ENCODE measurements at regions not wholly inside any gene's neighbourhood (a gene's known extent, or its start where the extent isn't known, plus 50 kb on each side); places are given as distances from the start of the nearest gene placed in this dataset.
"Not testable (repeated sequence)": the region's sequence is repeated elsewhere in the genome, so short reads cannot be mapped to it uniquely, and the experiment has no call there.

GRCh38 chr5:7157083-7157482 lies 238.9 kb upstream of the ADCY2 start:
- ChIA-PET POLR2A (ENCODE audit: partially characterized antibody) (no interaction called here), CTCF (ENCODE audit: partially characterized antibody) (no interaction called here)
- no peaks in the 10 kb centered on the region for H3K36me3 ChIP-seq (ENCODE audit: insufficient read depth, low read length)
- no peak overlapping the region for H3K27ac Mint-ChIP-seq
- no peak overlapping the region for H3K27ac ChIP-seq (ENCODE audit: low read depth, low read length)
- no peak for DNase-seq
- H3K9me3 ChIP-seq (ENCODE audit: control insufficient read depth in 1 of 2, low read length in 2 of 2) = peaks cover 0 to 3% of the 10 kb centered on the region in 2 donors
- no peaks in the 10 kb centered on the region for H3K27me3 ChIP-seq (ENCODE audit: insufficient read depth, low read length)
- H3K4me3 Mint-ChIP-seq = no peak overlapping the region
- H3K36me3 Mint-ChIP-seq = peaks cover 0 to 3% of the 10 kb centered on the region in 2 donors
- no peaks in the 10 kb centered on the region for H3K4me1 Mint-ChIP-seq
- H3K4me1 ChIP-seq (ENCODE audit: insufficient read depth, low read length) = no peaks in the 10 kb centered on the region
- no peaks in the 10 kb centered on the region for H3K27me3 Mint-ChIP-seq
- intact Hi-C loops (cut with micrococcal nuclease) = no loop called here
- no peak overlapping the region for H3K4me3 ChIP-seq (ENCODE audit: low read length in 2 of 2)
- H3K9me3 Mint-ChIP-seq = peaks cover 0 to 58% (median 43%) of the 10 kb centered on the region in 8 donors

GRCh38 chr5:7169240-7169878 lies 226.6 kb upstream of the ADCY2 start:
- Histone ChIP-seq H3K27ac (ENCODE audit: low read depth, low read length) (no peak overlapping the region), H3K4me1 (ENCODE audit: insufficient read depth, low read length) (no peaks in the 10 kb centered on the region), H3K9me3 (ENCODE audit: control insufficient read depth in 1 of 2, low read length in 2 of 2) (no peaks in the 10 kb centered on the region), H3K27me3 (ENCODE audit: insufficient read depth, low read length) (no peaks in the 10 kb centered on the region), H3K4me3 (ENCODE audit: low read length in 2 of 2) (no peak overlapping the region), H3K36me3 (ENCODE audit: insufficient read depth, low read length) (no peaks in the 10 kb centered on the region)
- DNase-seq = no peak
- no peaks in the 10 kb centered on the region for H3K4me1 Mint-ChIP-seq
- peaks cover 0 to 8% (median 2%) of the 10 kb centered on the region in 8 donors for H3K9me3 Mint-ChIP-seq
- no peaks in the 10 kb centered on the region for H3K27me3 Mint-ChIP-seq
- H3K27ac Mint-ChIP-seq = no peak overlapping the region
- no peaks in the 10 kb centered on the region for H3K36me3 Mint-ChIP-seq
- no peak overlapping the region for H3K4me3 Mint-ChIP-seq
- intact Hi-C loops (cut with micrococcal nuclease) = no loop called here
- ChIA-PET POLR2A (ENCODE audit: partially characterized antibody) (interaction anchor here (0.6 kb wide), 1 partner anchor 676 kb away, joined by 3 read pairs; no protein-coding TSS in a partner anchor), CTCF (ENCODE audit: partially characterized antibody) (no interaction called here)

- H3K4me1 ChIP-seq (ENCODE audit: insufficient read depth, low read length); H3K27me3 Mint-ChIP-seq; H3K9me3 Mint-ChIP-seq; H3K9me3 ChIP-seq (ENCODE audit: control insufficient read depth in 1 of 2, low read length in 2 of 2); H3K27ac Mint-ChIP-seq; DNase-seq; H3K36me3 Mint-ChIP-seq; H3K4me3 ChIP-seq (ENCODE audit: low read length in 2 of 2); intact Hi-C loops (cut with micrococcal nuclease); H3K36me3 ChIP-seq (ENCODE audit: insufficient read depth, low read length); POLR2A ChIA-PET (ENCODE audit: partially characterized antibody); CTCF ChIA-PET (ENCODE audit: partially characterized antibody); H3K27me3 ChIP-seq (ENCODE audit: insufficient read depth, low read length); H3K4me1 Mint-ChIP-seq; H3K27ac ChIP-seq (ENCODE audit: low read depth, low read length): not testable (repeated sequence)
- H3K4me3 Mint-ChIP-seq = peak overlapping the region in 1 of 8 donors; percentile 29
These were observed 225.2 kb upstream of the ADCY2 start for GRCh38 chr5:7170785-7171184.

GRCh38 chr5:7179364-7179763 lies 216.6 kb upstream of the ADCY2 start:
- H3K9me3 ChIP-seq (ENCODE audit: control insufficient read depth in 1 of 2, low read length in 2 of 2) = no peaks in the 10 kb centered on the region
- Mint-ChIP-seq H3K4me1 (no peaks in the 10 kb centered on the region), H3K27ac (no peak overlapping the region), H3K9me3 (peaks cover 0 to 2% (median 0%) of the 10 kb centered on the region in 8 donors), H3K27me3 (no peaks in the 10 kb centered on the region), H3K4me3 (no peak overlapping the region), H3K36me3 (no peaks in the 10 kb centered on the region)
- ChIA-PET POLR2A (ENCODE audit: partially characterized antibody) (no interaction called here), CTCF (ENCODE audit: partially characterized antibody) (no interaction called here)
- no peaks in the 10 kb centered on the region for H3K27me3 ChIP-seq (ENCODE audit: insufficient read depth, low read length)
- intact Hi-C loops (cut with micrococcal nuclease) = no loop called here
- H3K36me3 ChIP-seq (ENCODE audit: insufficient read depth, low read length) = no peaks in the 10 kb centered on the region
- no peaks in the 10 kb centered on the region for H3K4me1 ChIP-seq (ENCODE audit: insufficient read depth, low read length)
- H3K4me3 ChIP-seq (ENCODE audit: low read length in 2 of 2) = no peak overlapping the region
- H3K27ac ChIP-seq (ENCODE audit: low read depth, low read length) = no peak overlapping the region
- no peak for DNase-seq

- ChIA-PET CTCF (ENCODE audit: partially characterized antibody) (no interaction called here), POLR2A (ENCODE audit: partially characterized antibody) (no interaction called here)
- Histone ChIP-seq H3K9me3 (ENCODE audit: control insufficient read depth in 1 of 2, low read length in 2 of 2) (no peaks in the 10 kb centered on the region), H3K27me3 (ENCODE audit: insufficient read depth, low read length) (no peaks in the 10 kb centered on the region), H3K4me1 (ENCODE audit: insufficient read depth, low read length) (no peaks in the 10 kb centered on the region), H3K4me3 (ENCODE audit: low read length in 2 of 2) (no peak overlapping the region), H3K27ac (ENCODE audit: low read depth, low read length) (no peak overlapping the region), H3K36me3 (ENCODE audit: insufficient read depth, low read length) (no peaks in the 10 kb centered on the region)
- no peaks in the 10 kb centered on the region for H3K36me3 Mint-ChIP-seq
- no peak for DNase-seq
- peaks cover 0 to 3% (median 0%) of the 10 kb centered on the region in 8 donors for H3K9me3 Mint-ChIP-seq
- H3K27me3 Mint-ChIP-seq = no peaks in the 10 kb centered on the region
- intact Hi-C loops (cut with micrococcal nuclease) = no loop called here
- H3K27ac Mint-ChIP-seq = no peak overlapping the region
- no peaks in the 10 kb centered on the region for H3K4me1 Mint-ChIP-seq
- no peak overlapping the region for H3K4me3 Mint-ChIP-seq
These were observed 214.1 kb upstream of the ADCY2 start for GRCh38 chr5:7181841-7182240.

GRCh38 chr5:7185742-7186141 lies 210.2 kb upstream of the ADCY2 start:
- Histone ChIP-seq H3K36me3 (ENCODE audit: insufficient read depth, low read length) (no peaks in the 10 kb centered on the region), H3K27ac (ENCODE audit: low read depth, low read length) (no peak overlapping the region), H3K4me3 (ENCODE audit: low read length in 2 of 2) (no peak overlapping the region), H3K9me3 (ENCODE audit: control insufficient read depth in 1 of 2, low read length in 2 of 2) (no peaks in the 10 kb centered on the region), H3K4me1 (ENCODE audit: insufficient read depth, low read length) (no peaks in the 10 kb centered on the region), H3K27me3 (ENCODE audit: insufficient read depth, low read length) (no peaks in the 10 kb centered on the region)
- Mint-ChIP-seq H3K27me3 (no peaks in the 10 kb centered on the region), H3K9me3 (peaks cover 0 to 3% (median 0%) of the 10 kb centered on the region in 8 donors), H3K27ac (no peak overlapping the region), H3K4me1 (no peaks in the 10 kb centered on the region), H3K36me3 (no peaks in the 10 kb centered on the region), H3K4me3 (no peak overlapping the region)
- ChIA-PET POLR2A (ENCODE audit: partially characterized antibody) (no interaction called here), CTCF (ENCODE audit: partially characterized antibody) (no interaction called here)
- intact Hi-C loops (cut with micrococcal nuclease) = no loop called here
- DNase-seq = no peak

GRCh38 chr5:7186818-7187217 lies 209.1 kb upstream of the ADCY2 start:
- CTCF ChIA-PET (ENCODE audit: partially characterized antibody) = no interaction called here
- intact Hi-C loops (cut with micrococcal nuclease) = no loop called here

More at GRCh38 chr5:7186818-7187217, 209.1 kb upstream of the ADCY2 start:
- Mint-ChIP-seq H3K36me3 (no peaks in the 10 kb centered on the region), H3K4me1 (no peaks in the 10 kb centered on the region), H3K27ac (no peak overlapping the region), H3K9me3 (peaks cover 0 to 5% (median 0%) of the 10 kb centered on the region in 8 donors), H3K27me3 (peaks cover 0 to under 1% of the 10 kb centered on the region in 2 donors), H3K4me3 (no peak overlapping the region)
- Histone ChIP-seq H3K9me3 (ENCODE audit: control insufficient read depth in 1 of 2, low read length in 2 of 2) (no peaks in the 10 kb centered on the region), H3K4me1 (ENCODE audit: insufficient read depth, low read length) (no peaks in the 10 kb centered on the region), H3K27me3 (ENCODE audit: insufficient read depth, low read length) (no peaks in the 10 kb centered on the region), H3K36me3 (ENCODE audit: insufficient read depth, low read length) (no peaks in the 10 kb centered on the region), H3K4me3 (ENCODE audit: low read length in 2 of 2) (no peak overlapping the region), H3K27ac (ENCODE audit: low read depth, low read length) (no peak overlapping the region)
- POLR2A ChIA-PET (ENCODE audit: partially characterized antibody) = no interaction called here
- DNase-seq = no peak
